T-helper 2 cell treated with Interferon-gamma antibody and Interleukin-4, amounts not matched to agents 5 μg/mL and 100 μg/mL, for 36 hours (primary cell): ENCODE measurements at regions not wholly inside any gene's neighbourhood (a gene's known extent, or its start where the extent isn't known, plus 50 kb on each side); places are given as distances from the start of the nearest gene placed in this dataset.
"Not testable (repeated sequence)": the region's sequence is repeated elsewhere in the genome, so short reads cannot be mapped to it uniquely, and the experiment has no call there.

Experiments used
- DNase-seq: peaks from one replicate; pipeline ENCODE4 v3.0.0; 2021; ENCODE audit warnings: low spot score
- H3K27ac Mint-ChIP-seq: one replicate; pipeline ENCODE4 v1.8.0; 2021; ENCODE audit warnings: mild to moderate bottlenecking, mixed read lengths
- H3K27me3 Mint-ChIP-seq: one replicate; pipeline ENCODE4 v1.8.0; 2021; ENCODE audit warnings: low read depth, mixed read lengths
- H3K36me3 Mint-ChIP-seq: one replicate; pipeline ENCODE4 v1.8.0; 2021; ENCODE audit warnings: low read depth, mixed read lengths
- H3K4me1 Mint-ChIP-seq: one replicate; pipeline ENCODE4 v1.8.0; 2021; ENCODE audit warnings: low read depth, mixed read lengths
- H3K4me3 Mint-ChIP-seq: one replicate; pipeline ENCODE4 v1.8.0; 2022; ENCODE audit warnings: mild to moderate bottlenecking, moderate library complexity, mixed read lengths
- H3K9me3 Mint-ChIP-seq: one replicate; pipeline ENCODE4 v1.8.0; 2021; ENCODE audit warnings: mixed read lengths

DNA sequence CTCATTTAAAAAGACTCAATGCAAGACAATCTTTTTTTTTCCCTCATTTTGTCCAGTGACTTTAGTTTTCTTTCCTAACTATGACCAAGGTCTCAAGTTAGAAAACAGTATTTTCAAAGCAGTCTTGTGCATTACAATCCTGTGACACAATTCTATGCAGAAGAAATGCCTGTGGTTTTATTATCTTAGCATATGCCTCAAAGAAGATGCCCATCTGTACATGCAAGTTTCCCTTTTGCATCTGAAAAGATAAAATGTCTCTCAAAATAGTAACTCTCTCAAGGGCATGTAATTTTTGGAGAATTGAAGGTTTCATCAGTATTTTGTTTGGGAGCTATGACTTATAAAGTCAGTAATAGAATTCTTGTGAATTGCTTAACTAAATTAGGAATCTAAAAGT lies 292.0 kb upstream of the SUCLG2 start:
- H3K4me3 Mint-ChIP-seq: no peak overlapping the region
- no peak overlapping the region for H3K27ac Mint-ChIP-seq
- no peaks in the 10 kb centered on the region for H3K27me3 Mint-ChIP-seq
- H3K4me1 Mint-ChIP-seq: peaks cover 6% of the 10 kb centered on the region
- H3K36me3 Mint-ChIP-seq: no peaks in the 10 kb centered on the region
- no peaks in the 10 kb centered on the region for H3K9me3 Mint-ChIP-seq
- no peak for DNase-seq

- Mint-ChIP-seq H3K27me3 (no peaks in the 10 kb centered on the region), H3K4me3 (no peak overlapping the region), H3K4me1 (peaks cover 6% of the 10 kb centered on the region), H3K27ac (no peak overlapping the region), H3K36me3 (no peaks in the 10 kb centered on the region), H3K9me3 (no peaks in the 10 kb centered on the region)
- no peak for DNase-seq
Measured at GRCh38 chr3:67943546-67943945, 289.1 kb upstream of the SUCLG2 start.

GRCh38 chr3:67941433-67942030 lies 287.1 kb upstream of the SUCLG2 start:
- Mint-ChIP-seq H3K36me3 (no peaks in the 10 kb centered on the region), H3K9me3 (no peaks in the 10 kb centered on the region), H3K4me1 (no peaks in the 10 kb centered on the region), H3K4me3 (no peak overlapping the region), H3K27ac (no peak overlapping the region), H3K27me3 (no peaks in the 10 kb centered on the region)
- no peak for DNase-seq

DNA sequence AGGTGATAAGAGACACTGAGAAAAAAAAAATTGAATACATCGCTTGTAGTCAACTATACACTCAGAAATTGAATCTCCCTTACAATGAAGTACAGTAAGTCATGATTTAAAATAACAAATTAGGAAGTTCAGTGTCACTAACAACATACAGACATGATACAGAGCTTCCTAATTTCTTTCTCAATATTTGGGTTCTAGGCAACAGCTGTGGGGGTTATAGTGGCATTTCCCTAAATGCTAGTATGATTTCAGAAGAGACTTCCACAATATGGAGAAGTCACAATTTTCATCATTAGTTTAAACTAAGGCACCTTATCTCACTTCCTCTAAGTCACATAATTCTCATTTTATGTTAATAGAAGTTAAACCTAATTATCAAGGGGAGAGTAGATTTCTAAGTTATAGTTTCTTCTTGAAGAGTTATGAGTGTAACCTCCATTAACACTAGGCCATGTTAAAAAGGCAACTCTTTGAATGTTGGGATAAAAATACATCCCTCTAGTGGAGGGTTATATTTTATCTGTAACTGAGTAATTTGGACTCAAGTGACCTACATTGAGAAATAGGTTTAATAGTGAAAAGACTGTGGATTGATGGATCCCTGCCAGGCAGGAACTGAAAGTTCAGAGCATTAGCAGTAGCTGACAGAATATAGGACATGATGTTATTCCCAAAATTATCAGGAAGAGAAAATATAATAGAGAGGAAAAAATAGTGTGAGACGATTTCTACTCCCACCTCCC lies 286.0 kb upstream of the SUCLG2 start:
- Mint-ChIP-seq H3K4me3 (no peak overlapping the region), H3K9me3 (no peaks in the 10 kb centered on the region), H3K27me3 (no peaks in the 10 kb centered on the region), H3K36me3 (no peaks in the 10 kb centered on the region), H3K27ac (no peak overlapping the region), H3K4me1 (no peaks in the 10 kb centered on the region)
- DNase-seq: no peak

- H3K27ac Mint-ChIP-seq: no peak overlapping the region
- H3K4me3 Mint-ChIP-seq: no peak overlapping the region
- no peaks in the 10 kb centered on the region for H3K27me3 Mint-ChIP-seq
- H3K4me1 Mint-ChIP-seq: no peaks in the 10 kb centered on the region
- no peak for DNase-seq
- H3K36me3 Mint-ChIP-seq: no peaks in the 10 kb centered on the region
- H3K9me3 Mint-ChIP-seq: no peaks in the 10 kb centered on the region
Measured at GRCh38 chr3:67937498-67938118, 283.2 kb upstream of the SUCLG2 start.

DNA sequence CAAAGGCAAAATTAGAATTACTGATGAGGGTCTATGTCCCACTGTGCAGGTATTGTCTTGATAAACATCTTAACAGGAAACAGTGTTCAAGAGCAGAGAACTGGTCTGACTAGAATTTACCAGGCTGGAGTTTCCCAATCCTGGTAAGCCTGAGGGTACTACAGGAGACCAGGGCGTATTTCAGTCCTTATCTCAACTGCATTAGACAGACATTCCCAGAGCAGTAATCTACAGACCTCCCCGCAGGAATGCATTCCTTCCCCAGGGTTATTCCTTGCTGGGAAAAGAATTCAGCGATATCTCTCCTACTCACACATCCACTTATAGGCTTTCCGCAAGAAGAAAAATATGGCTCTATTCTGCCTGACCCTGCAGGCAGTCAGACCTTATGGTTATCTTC lies 276.0 kb upstream of the SUCLG2 start:
- not testable (repeated sequence) for H3K36me3 Mint-ChIP-seq, H3K4me3 Mint-ChIP-seq, DNase-seq, H3K27me3 Mint-ChIP-seq, H3K9me3 Mint-ChIP-seq, H3K27ac Mint-ChIP-seq, H3K4me1 Mint-ChIP-seq

DNA sequence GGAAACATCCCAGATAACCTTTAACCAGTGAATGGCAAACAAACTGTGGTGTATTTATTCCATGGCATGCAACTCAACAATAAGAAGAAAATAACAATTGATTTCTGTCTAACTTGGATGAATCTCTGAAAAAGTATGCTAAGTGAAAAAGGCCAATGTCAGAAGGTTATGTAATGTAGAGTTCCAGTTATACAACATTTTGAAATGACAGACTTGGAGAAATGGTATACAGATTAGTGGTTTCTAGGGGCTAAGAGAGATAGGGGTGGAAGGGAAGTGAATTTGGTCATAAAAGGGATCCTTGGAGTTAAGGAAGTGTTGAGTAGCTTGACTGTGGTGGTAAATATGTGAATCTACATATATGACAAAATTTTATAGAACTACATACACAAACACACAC lies 269.4 kb upstream of the SUCLG2 start:
- DNase-seq: no peak
- Mint-ChIP-seq H3K9me3 (no peaks in the 10 kb centered on the region), H3K27me3 (no peaks in the 10 kb centered on the region), H3K27ac (no peak overlapping the region), H3K4me3 (no peak overlapping the region), H3K36me3 (no peaks in the 10 kb centered on the region), H3K4me1 (no peaks in the 10 kb centered on the region)

- Mint-ChIP-seq H3K27me3 (no peaks in the 10 kb centered on the region), H3K9me3 (no peaks in the 10 kb centered on the region), H3K4me3 (no peak overlapping the region), H3K36me3 (no peaks in the 10 kb centered on the region), H3K4me1 (no peaks in the 10 kb centered on the region), H3K27ac (no peak overlapping the region)
- DNase-seq: no peak
Measured at GRCh38 chr3:67920969-67921368, 266.6 kb upstream of the SUCLG2 start.

DNA sequence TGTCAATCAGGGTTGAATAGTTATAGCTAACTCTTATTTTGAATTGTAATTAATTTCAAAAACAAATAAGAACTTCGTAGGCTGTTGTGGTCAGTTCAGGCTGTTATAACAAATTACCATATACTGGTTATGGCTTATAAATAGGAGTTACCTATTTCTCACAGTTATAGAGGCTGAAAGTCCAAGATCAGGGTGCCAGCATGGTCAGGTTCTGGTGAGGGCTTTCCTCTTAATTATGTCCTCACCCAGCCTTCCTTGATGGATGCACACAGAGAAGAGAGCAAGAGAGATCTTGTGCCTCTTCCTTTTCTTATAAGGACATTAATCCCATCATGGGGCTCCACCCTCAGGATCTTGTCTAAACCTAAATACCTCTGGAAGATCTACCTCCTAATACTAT lies 265.9 kb upstream of the SUCLG2 start:
- Mint-ChIP-seq H3K4me3 (no peak overlapping the region), H3K4me1 (no peaks in the 10 kb centered on the region), H3K9me3 (no peaks in the 10 kb centered on the region), H3K27me3 (no peaks in the 10 kb centered on the region), H3K27ac (no peak overlapping the region), H3K36me3 (no peaks in the 10 kb centered on the region)
- no peak for DNase-seq

- Mint-ChIP-seq H3K9me3 (no peaks in the 10 kb centered on the region), H3K4me3 (no peak overlapping the region), H3K27me3 (no peaks in the 10 kb centered on the region), H3K36me3 (no peaks in the 10 kb centered on the region), H3K27ac (no peak overlapping the region), H3K4me1 (no peaks in the 10 kb centered on the region)
- DNase-seq: no peak
Measured at GRCh38 chr3:67916353-67916752, 261.9 kb upstream of the SUCLG2 start.

DNA sequence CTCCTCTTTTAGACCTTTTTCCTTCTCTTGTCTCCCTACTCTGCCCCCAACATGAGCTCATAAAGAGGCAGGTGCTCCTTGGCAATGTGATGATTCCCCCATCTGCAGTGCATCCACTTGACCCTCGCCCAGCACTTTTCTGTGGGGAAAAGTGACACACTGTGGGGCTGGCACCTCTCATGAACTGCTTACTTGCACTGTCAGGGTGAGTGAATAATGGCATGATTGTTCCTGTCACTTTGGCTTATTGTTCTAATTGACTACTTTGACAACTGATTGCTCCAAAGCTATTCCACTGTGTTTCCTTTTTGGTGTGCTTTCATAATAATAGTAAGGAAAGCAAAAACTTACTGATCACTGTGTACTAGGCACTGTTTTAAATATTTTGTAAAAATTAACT lies 253.3 kb upstream of the SUCLG2 start:
- H3K9me3 Mint-ChIP-seq: no peaks in the 10 kb centered on the region

DNA sequence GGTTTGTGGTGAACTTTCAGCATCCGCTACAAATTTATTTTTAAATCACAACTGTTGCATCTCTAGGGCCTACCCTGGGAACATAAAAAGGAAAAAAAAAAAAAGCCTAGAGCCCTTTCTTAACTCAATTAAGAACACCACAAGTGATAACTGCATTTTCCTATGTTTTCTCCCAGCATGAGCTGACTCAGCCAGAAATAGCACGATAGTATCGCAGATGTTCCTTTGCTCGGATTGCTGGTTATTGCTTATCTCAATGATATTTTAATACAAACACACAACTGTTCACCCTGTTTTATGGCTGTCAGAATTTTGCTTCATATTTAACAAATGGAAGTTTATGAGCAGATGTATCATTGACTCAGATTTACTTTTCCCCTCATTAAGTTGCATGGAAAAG lies 251.8 kb upstream of the SUCLG2 start:
- H3K4me1 Mint-ChIP-seq: no peaks in the 10 kb centered on the region
- no peaks in the 10 kb centered on the region for H3K27me3 Mint-ChIP-seq
- no peak overlapping the region for H3K27ac Mint-ChIP-seq

More for the DNA sequence above, 253.3 kb upstream of the SUCLG2 start:
- no peaks in the 10 kb centered on the region for H3K36me3 Mint-ChIP-seq
- no peaks in the 10 kb centered on the region for H3K27me3 Mint-ChIP-seq
- H3K4me3 Mint-ChIP-seq: no peak overlapping the region
- no peaks in the 10 kb centered on the region for H3K4me1 Mint-ChIP-seq
- no peak for DNase-seq
- H3K27ac Mint-ChIP-seq: no peak overlapping the region

GRCh38 chr3:67901681-67902080 lies 247.3 kb upstream of the SUCLG2 start:
- H3K9me3 Mint-ChIP-seq: no peaks in the 10 kb centered on the region
- H3K36me3 Mint-ChIP-seq: no peaks in the 10 kb centered on the region
- no peaks in the 10 kb centered on the region for H3K4me1 Mint-ChIP-seq
- H3K27ac Mint-ChIP-seq: no peak overlapping the region
- no peak overlapping the region for H3K4me3 Mint-ChIP-seq
- H3K27me3 Mint-ChIP-seq: no peaks in the 10 kb centered on the region
- DNase-seq: no peak

More for the DNA sequence above, 251.8 kb upstream of the SUCLG2 start:
- no peak overlapping the region for H3K4me3 Mint-ChIP-seq
- H3K36me3 Mint-ChIP-seq: no peaks in the 10 kb centered on the region
- no peak for DNase-seq
- H3K9me3 Mint-ChIP-seq: no peaks in the 10 kb centered on the region

- H3K27me3 Mint-ChIP-seq: no peaks in the 10 kb centered on the region
- no peak overlapping the region for H3K27ac Mint-ChIP-seq
- no peak overlapping the region for H3K4me3 Mint-ChIP-seq
- H3K9me3 Mint-ChIP-seq: no peaks in the 10 kb centered on the region
- no peak for DNase-seq
- H3K36me3 Mint-ChIP-seq: no peaks in the 10 kb centered on the region
- no peaks in the 10 kb centered on the region for H3K4me1 Mint-ChIP-seq
Measured at GRCh38 chr3:67898916-67899315, 244.5 kb upstream of the SUCLG2 start.
